T-cell (primary cell): ENCODE measurements at regions not wholly inside any gene's neighbourhood (a gene's known extent, or its start where the extent isn't known, plus 50 kb on each side); places are given as distances from the start of the nearest gene placed in this dataset.

ENCODE experiments used
- ATAC-seq, 4 experiments: fragments of 200-7000 bp in 3 of 4; fragments of 150-1000 bp in 1 of 4; cut with Tn5 transposase; replicated peaks in 1 of 4; 1 replicate in 3 of 4; 2 replicates in 1 of 4; pipeline ENCODE4 v1.10.0; 2021; ENCODE audit warnings: moderate library complexity in 3 of 4, mild to moderate bottlenecking in 2 of 4, moderate number of reproducible peaks in 1 of 4
- CTCF ChIA-PET, 2 donors: fragments of 300-600 bp; sonication (Branson Sonifier 250); formaldehyde crosslinking; loops; one replicate each; lab custom pipeline; 2022; ENCODE audit warnings: antibody characterized with exemption in 2 of 2; lab: Charles Lee
- POLR2A ChIA-PET, 2 donors: fragments of 300-600 bp; sonication (Branson Sonifier 250); formaldehyde crosslinking; loops; one replicate each; lab custom pipeline; 2022; ENCODE audit warnings: antibody characterized with exemption in 2 of 2; lab: Charles Lee
- DNase-seq, 35 experiments: peaks; one replicate each; pipeline versions ENCODE4 v3.0.0 to v3.0.0-alpha.2; 2013 to 2023
- H3K27ac ChIP-seq: one replicate; pipeline ENCODE4 v1.5.1; 2013; ENCODE audit warnings: low read length
- H3K27me3 ChIP-seq, 2 experiments: replicated peaks in 1 of 2; 1 replicate in 1 of 2; 2 replicates in 1 of 2; pipeline versions ENCODE4 v1.6.1 to v1.7.0; 2013; ENCODE audit warnings: low read length in 1 of 2, mixed read lengths in 1 of 2; ENCODE audit not compliant: control insufficient read depth in 2 of 2, insufficient read depth in 2 of 2; ENCODE audit errors: extremely low read depth in 1 of 2
- H3K36me3 ChIP-seq, 2 donors: 1 replicate in 1 of 2; 2 replicates in 1 of 2; pipeline versions ENCODE4 v1.6.1 to v1.7.0; 2013; ENCODE audit warnings: low read length in 1 of 2; ENCODE audit not compliant: control insufficient read depth in 2 of 2, insufficient read depth in 1 of 2; ENCODE audit errors: extremely low read depth in 1 of 2
- H3K4me1 ChIP-seq, 2 experiments: 1 replicate in 1 of 2; 2 replicates in 1 of 2; pipeline versions ENCODE4 v1.6.1 to v1.7.0; 2013; ENCODE audit warnings: low read length in 2 of 2, mixed read lengths in 1 of 2; ENCODE audit not compliant: insufficient read depth in 2 of 2, control insufficient read depth in 1 of 2; ENCODE audit errors: extremely low read depth in 1 of 2
- H3K4me3 ChIP-seq, 2 donors: 1 replicate in 1 of 2; 2 replicates in 1 of 2; pipeline versions ENCODE4 v1.5.1 to v1.7.0; 2013; ENCODE audit warnings: mild to moderate bottlenecking in 2 of 2, low read length in 1 of 2, moderate library complexity in 1 of 2; ENCODE audit not compliant: control insufficient read depth in 1 of 2; ENCODE audit errors: extremely low read depth in 1 of 2
- H3K9me3 ChIP-seq: 2 replicates; pipeline ENCODE4 v1.7.0; 2013
- H3K27ac Mint-ChIP-seq, 2 donors: one replicate each; pipeline ENCODE4 v1.8.0; 2020 to 2021; ENCODE audit warnings: mild to moderate bottlenecking in 2 of 2, mixed read lengths in 2 of 2
- H3K27me3 Mint-ChIP-seq, 2 donors: one replicate each; pipeline ENCODE4 v1.8.0; 2021 to 2022; ENCODE audit warnings: mixed read lengths in 2 of 2
- H3K36me3 Mint-ChIP-seq: one replicate; pipeline ENCODE4 v1.8.0; 2021; ENCODE audit warnings: mixed read lengths
- H3K4me1 Mint-ChIP-seq, 3 donors: one replicate each; pipeline ENCODE4 v1.8.0; 2020 to 2022; ENCODE audit warnings: mixed read lengths in 3 of 3, mild to moderate bottlenecking in 1 of 3
- H3K4me3 Mint-ChIP-seq, 3 donors: one replicate each; pipeline ENCODE4 v1.8.0; 2020 to 2022; ENCODE audit warnings: mild to moderate bottlenecking in 3 of 3, mixed read lengths in 3 of 3, moderate library complexity in 3 of 3
- H3K9me3 Mint-ChIP-seq, 3 donors: one replicate each; pipeline ENCODE4 v1.8.0; 2020 to 2022; ENCODE audit warnings: mixed read lengths in 3 of 3
- WGBS: methylation state at CpG from one replicate; pipeline ENCODE4 v1.1.5; 2013; ENCODE audit warnings: missing lambda C conversion rate; ENCODE audit not compliant: insufficient coverage; 5-methylcytosine and 5-hydroxymethylcytosine counted together

DNA sequence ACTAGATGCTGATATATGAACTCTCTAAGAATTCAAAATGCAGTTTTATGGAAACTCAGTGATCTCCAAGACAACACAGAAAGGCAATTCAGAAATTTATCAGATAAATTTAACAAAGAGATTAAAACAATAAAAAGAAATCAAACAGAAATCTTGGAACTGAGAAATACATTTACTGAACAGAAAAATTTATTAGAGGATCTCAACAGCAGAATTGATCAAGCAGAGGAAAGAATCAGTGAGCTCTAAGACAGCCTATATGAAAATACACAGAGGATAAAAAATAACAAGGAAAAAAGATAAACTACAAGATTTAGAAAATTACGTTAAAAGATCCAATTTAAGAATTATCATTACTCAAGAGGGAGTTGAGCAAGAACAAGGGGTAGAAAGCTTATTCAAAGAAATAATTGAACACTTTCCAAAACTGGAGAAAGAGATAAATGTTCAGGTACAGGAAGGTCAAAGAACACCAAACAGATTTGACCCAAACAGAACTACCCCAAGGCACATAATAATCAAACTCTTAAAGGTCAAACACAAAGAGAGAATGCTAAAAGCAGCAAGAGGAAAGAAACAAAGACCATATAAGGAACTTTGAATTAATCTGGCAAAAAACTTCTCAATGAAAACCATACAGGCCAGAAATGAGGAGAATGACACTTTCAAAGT, 103.1 kb downstream of the APIP start:
- CTCF ChIA-PET, result no interaction called here
- H3K9me3 Mint-ChIP-seq, result peaks cover 22 to 44% (median 34%) of the 10 kb centered on the region in 3 donors

DNA sequence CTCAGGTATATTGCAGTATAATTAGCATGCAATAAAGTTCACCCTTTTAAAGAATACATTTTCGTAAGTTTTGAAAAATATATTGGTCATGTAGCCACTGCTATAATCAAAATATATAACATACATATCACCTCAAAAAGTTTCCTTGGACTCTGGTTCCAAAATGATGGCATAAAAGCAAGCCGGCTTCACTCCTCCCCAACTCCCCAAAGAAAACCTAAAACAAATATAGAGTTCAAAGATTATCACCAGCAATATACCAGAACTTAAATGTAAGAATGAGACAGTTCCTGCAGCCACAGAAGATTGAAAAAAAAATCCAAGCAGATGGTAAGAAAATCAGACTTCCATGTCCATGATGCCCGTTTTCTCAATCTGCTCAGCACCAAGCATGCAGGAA, 104.3 kb downstream of the APIP start:
- Histone ChIP-seq H3K27me3 (peaks cover 0 to 3% of the 10 kb centered on the region in 2 experiments), H3K36me3 (no peaks in the 10 kb centered on the region), H3K4me1 (no peaks in the 10 kb centered on the region), H3K9me3 (no peaks in the 10 kb centered on the region), H3K27ac (no peak overlapping the region), H3K4me3 (no peak overlapping the region)
- H3K9me3 Mint-ChIP-seq, result peaks cover 22 to 37% (median 25%) of the 10 kb centered on the region in 3 donors
- H3K4me3 Mint-ChIP-seq, result no peak overlapping the region
- POLR2A ChIA-PET, result no interaction called here
- peaks cover 7% of the 10 kb centered on the region for H3K36me3 Mint-ChIP-seq
- H3K27ac Mint-ChIP-seq, result no peak overlapping the region
- H3K4me1 Mint-ChIP-seq, result no peaks in the 10 kb centered on the region
- peaks cover 17 to 21% of the 10 kb centered on the region in 2 donors for H3K27me3 Mint-ChIP-seq
- ATAC-seq, result no peak
- DNase-seq, result no peak
- WGBS, result 90% methylated on average over 1 of the region's 3 CpGs
- CTCF ChIA-PET, result no interaction called here

More for the DNA sequence above, 103.1 kb downstream of the APIP start:
- Histone ChIP-seq H3K9me3 (no peaks in the 10 kb centered on the region), H3K27me3 (peaks cover 0 to 3% of the 10 kb centered on the region in 2 experiments), H3K36me3 (no peaks in the 10 kb centered on the region), H3K4me3 (no peak overlapping the region), H3K27ac (no peak overlapping the region), H3K4me1 (no peaks in the 10 kb centered on the region)
- H3K4me1 Mint-ChIP-seq, result no peaks in the 10 kb centered on the region
- POLR2A ChIA-PET, result no interaction called here
- H3K4me3 Mint-ChIP-seq, result no peak overlapping the region
- no peak for ATAC-seq
- H3K36me3 Mint-ChIP-seq, result peaks cover 7% of the 10 kb centered on the region
- no peak overlapping the region for H3K27ac Mint-ChIP-seq
- peaks cover 12 to 17% of the 10 kb centered on the region in 2 donors for H3K27me3 Mint-ChIP-seq
- WGBS, result no CpG with 5 or more reads among the region's 1 CpG
- no peak for DNase-seq

DNA sequence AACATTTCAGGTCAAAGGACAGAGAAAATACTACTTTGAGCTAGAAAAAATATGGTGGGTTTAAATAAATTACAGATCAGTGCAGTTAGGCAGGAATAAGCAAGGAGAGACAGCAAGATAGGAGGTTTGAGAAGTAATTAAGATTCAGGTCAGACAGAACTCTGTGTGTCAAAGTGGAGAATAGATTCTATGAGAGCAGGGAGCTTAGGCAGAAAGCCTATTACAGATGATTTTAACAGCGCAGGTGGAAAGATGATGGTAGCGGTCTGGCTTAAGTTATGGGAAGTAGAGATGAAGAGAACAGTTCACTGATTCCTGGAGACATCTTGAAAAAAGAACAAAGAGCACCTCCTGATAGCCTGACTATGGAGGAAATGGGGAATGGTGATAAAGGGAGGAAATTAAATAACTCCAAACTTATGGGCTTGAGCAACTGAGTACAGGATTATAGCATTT, 106.0 kb downstream of the APIP start:
- no peaks in the 10 kb centered on the region for H3K36me3 ChIP-seq
- H3K4me3 ChIP-seq, result no peak overlapping the region
- no peaks in the 10 kb centered on the region for H3K9me3 ChIP-seq
- WGBS, result 100% methylated on average over 2 of the region's 2 CpGs
- POLR2A ChIA-PET, result no interaction called here
- no peak overlapping the region for H3K27ac ChIP-seq
- CTCF ChIA-PET, result no interaction called here
- no peak for ATAC-seq
- Mint-ChIP-seq H3K4me3 (no peak overlapping the region), H3K27ac (no peak overlapping the region), H3K27me3 (peaks cover 20 to 24% of the 10 kb centered on the region in 2 donors), H3K9me3 (peaks cover 22 to 37% (median 25%) of the 10 kb centered on the region in 3 donors), H3K36me3 (peaks cover 7% of the 10 kb centered on the region), H3K4me1 (no peaks in the 10 kb centered on the region)
- DNase-seq, result no peak
- H3K27me3 ChIP-seq, result peaks cover 0 to 3% of the 10 kb centered on the region in 2 experiments
- no peaks in the 10 kb centered on the region for H3K4me1 ChIP-seq

DNA sequence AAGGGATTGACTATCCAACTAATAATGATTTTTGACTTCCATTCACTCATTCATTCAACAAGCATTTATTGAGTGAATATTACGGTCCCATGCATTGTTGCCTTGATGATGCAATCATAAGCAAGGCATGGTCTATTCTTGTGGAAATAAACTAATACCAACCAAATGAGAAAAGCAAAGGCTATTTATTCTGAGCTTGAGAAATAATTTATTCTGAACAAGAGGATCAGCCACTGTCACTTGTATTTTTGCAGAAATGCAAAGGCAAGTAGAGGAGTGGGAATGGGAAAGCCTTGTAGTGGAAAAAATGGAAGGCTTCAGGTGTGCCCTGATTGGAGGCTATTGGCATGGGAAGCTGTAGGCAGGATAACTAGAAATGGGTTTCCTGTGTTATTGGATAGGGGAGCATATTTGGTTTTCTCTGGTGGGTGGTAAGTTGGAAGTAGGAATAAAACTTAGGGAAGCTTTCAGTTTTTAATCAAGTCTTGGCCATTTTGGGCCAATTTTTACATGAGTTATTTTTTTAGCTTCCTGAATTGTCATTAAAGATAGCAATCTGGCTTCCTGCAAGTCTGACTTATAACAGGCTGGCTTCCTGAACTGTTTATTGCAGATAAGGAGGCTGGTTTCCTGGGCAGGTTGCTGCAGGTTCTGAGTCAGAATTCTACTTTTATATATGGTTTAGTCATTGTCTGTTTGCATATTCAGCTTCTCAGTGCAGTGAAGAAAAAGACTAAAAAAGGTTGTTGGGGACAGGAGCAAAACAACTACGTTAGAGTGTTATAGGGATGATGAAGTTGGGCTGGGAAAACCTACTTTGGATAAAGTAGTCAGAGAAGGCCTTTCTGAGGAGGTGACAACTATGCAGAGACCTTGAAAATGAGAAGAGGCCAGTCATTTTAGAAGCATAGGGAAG, 106.7 kb downstream of the APIP start:
- CTCF ChIA-PET, result no interaction called here
- Mint-ChIP-seq H3K4me3 (no peak overlapping the region), H3K9me3 (peaks cover 22 to 37% (median 25%) of the 10 kb centered on the region in 3 donors), H3K27me3 (peaks cover 26 to 30% of the 10 kb centered on the region in 2 donors), H3K27ac (no peak overlapping the region), H3K4me1 (no peaks in the 10 kb centered on the region), H3K36me3 (peaks cover 7% of the 10 kb centered on the region)
- no peak for ATAC-seq
- WGBS, result 33% methylated on average over 1 of the region's 2 CpGs
- H3K4me3 ChIP-seq, result no peak overlapping the region
- peaks cover 0 to 3% of the 10 kb centered on the region in 2 experiments for H3K27me3 ChIP-seq
- H3K9me3 ChIP-seq, result no peaks in the 10 kb centered on the region
- no peaks in the 10 kb centered on the region for H3K36me3 ChIP-seq
- POLR2A ChIA-PET, result no interaction called here
- no peak overlapping the region for H3K27ac ChIP-seq
- DNase-seq, result no peak
- H3K4me1 ChIP-seq, result no peaks in the 10 kb centered on the region

DNA sequence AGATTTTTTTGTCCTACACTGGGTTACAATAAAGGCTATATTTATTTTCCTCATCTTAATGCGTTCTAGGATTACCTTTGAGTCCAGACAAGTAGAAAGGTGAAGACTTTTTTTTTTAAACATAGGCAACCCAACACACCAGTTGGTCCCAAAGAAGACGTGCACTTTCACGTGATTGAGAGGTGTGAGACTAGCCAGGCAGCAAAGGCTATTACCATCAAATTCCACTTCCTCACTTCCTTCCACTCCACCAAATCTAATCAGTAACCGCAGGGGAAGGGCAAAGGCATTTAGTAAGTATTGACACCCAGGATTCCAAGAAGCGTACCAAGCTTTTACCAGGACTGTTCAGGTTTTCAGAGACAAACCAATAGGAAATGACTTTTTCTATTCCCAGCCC, 109.3 kb downstream of the APIP start:
- WGBS, result no CpG with 5 or more reads among the region's 5 CpGs
- no peaks in the 10 kb centered on the region for H3K36me3 ChIP-seq
- no peak overlapping the region for H3K4me3 Mint-ChIP-seq
- H3K27ac Mint-ChIP-seq, result no peak overlapping the region
- no peaks in the 10 kb centered on the region for H3K9me3 ChIP-seq
- H3K4me3 ChIP-seq, result no peak overlapping the region
- ChIA-PET CTCF (no interaction called here), POLR2A (no interaction called here)
- H3K36me3 Mint-ChIP-seq, result no peaks in the 10 kb centered on the region
- DNase-seq (no peak), ATAC-seq (no peak)
- no peak overlapping the region for H3K27ac ChIP-seq
- H3K27me3 ChIP-seq, result peaks cover 0 to 3% of the 10 kb centered on the region in 2 experiments
- H3K4me1 ChIP-seq, result no peaks in the 10 kb centered on the region
- no peaks in the 10 kb centered on the region for H3K4me1 Mint-ChIP-seq
- peaks cover 31 to 32% of the 10 kb centered on the region in 2 donors for H3K27me3 Mint-ChIP-seq
- peaks cover 11 to 25% (median 15%) of the 10 kb centered on the region in 3 donors for H3K9me3 Mint-ChIP-seq

DNA sequence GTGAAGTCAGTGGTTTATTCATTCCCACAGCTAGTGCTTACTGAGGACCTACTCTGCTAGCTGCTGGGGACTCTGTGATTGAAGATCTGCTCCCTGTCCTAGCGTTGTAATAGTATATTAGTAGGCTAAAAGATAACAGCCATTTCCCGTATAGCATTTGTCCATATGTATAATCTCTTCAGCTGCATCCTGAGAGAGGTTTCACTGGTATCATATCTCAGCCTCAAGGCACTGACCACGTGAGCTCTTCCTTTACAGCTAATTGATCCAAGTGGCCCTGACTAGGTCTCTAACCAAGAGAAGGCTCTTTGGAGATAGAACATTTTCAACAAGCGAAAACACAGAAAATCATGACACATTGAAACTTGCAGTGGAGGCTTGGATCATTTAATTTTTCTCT, 110.2 kb downstream of the APIP start:
- Histone ChIP-seq H3K4me1 (no peaks in the 10 kb centered on the region), H3K9me3 (no peaks in the 10 kb centered on the region), H3K4me3 (no peak overlapping the region), H3K36me3 (no peaks in the 10 kb centered on the region), H3K27me3 (peaks cover 0 to 3% of the 10 kb centered on the region in 2 experiments), H3K27ac (no peak overlapping the region)
- Mint-ChIP-seq H3K4me1 (no peaks in the 10 kb centered on the region), H3K36me3 (no peaks in the 10 kb centered on the region), H3K9me3 (peaks cover 11 to 18% (median 15%) of the 10 kb centered on the region in 3 donors), H3K27ac (no peak overlapping the region), H3K27me3 (peaks cover 29 to 30% of the 10 kb centered on the region in 2 donors), H3K4me3 (no peak overlapping the region)
- ChIA-PET POLR2A (no interaction called here), CTCF (no interaction called here)
- 75% methylated on average over 2 of the region's 4 CpGs for WGBS
- ATAC-seq (no peak), DNase-seq (no peak)
